H1 (cell line): ENCODE measurements at regions not wholly inside any gene's neighbourhood (a gene's known extent, or its start where the extent isn't known, plus 50 kb on each side); places are given as distances from the start of the nearest gene placed in this dataset.

Experiments used
- ATF2 ChIP-seq: IDR thresholded peaks from 2 replicates; pipeline ENCODE4 v1.6.1; 2012; ENCODE audit warnings: low read length, inconsistent platforms
- CBX5 ChIP-seq: fragments of 300-800, 300-1000 bp; sonication (generic); IDR thresholded peaks from 2 replicates; pipeline ENCODE4 v1.7.1; 2016; ENCODE audit warnings: antibody characterized with exemption, low read length, low read depth
- CHD7 ChIP-seq: fragments of 300-600 bp; sonication (generic); IDR thresholded peaks from 2 replicates; pipeline ENCODE4 v1.7.1; 2012; ENCODE audit warnings: low read length, moderate library complexity, mild to moderate bottlenecking, inconsistent platforms; ENCODE audit not compliant: insufficient replicate concordance
- EP300 ChIP-seq, 2 experiments: IDR thresholded peaks; 1 replicate in 1 of 2; 2 replicates in 1 of 2; pipeline ENCODE4 v1.6.1; 2011 to 2012; ENCODE audit warnings: low read depth in 2 of 2, low read length in 2 of 2, mild to moderate bottlenecking in 2 of 2, borderline replicate concordance in 1 of 2, inconsistent platforms in 1 of 2, moderate library complexity in 1 of 2
- EZH2 ChIP-seq: fragments of 200-600 bp; sonication (generic); IDR thresholded peaks from 2 replicates; pipeline ENCODE4 v1.7.1; 2012; ENCODE audit warnings: low read depth, mild to moderate bottlenecking, moderate library complexity, low read length, inconsistent platforms; ENCODE audit not compliant: severe bottlenecking
- GABPA ChIP-seq: IDR thresholded peaks from 2 replicates; pipeline ENCODE4 v1.6.1; 2011; ENCODE audit warnings: mild to moderate bottlenecking, low read length, moderate library complexity, borderline replicate concordance; ENCODE audit not compliant: insufficient read depth
- JUN ChIP-seq: IDR thresholded peaks from 2 replicates; pipeline ENCODE4 v1.6.1; 2011; ENCODE audit warnings: low read depth, mild to moderate bottlenecking, improper control_type of control experiment, low read length
- NRF1 ChIP-seq: IDR thresholded peaks from 2 replicates; pipeline ENCODE4 v1.6.1; 2011; ENCODE audit warnings: mild to moderate bottlenecking, low read depth, low read length, improper control_type of control experiment
- POLR2A ChIP-seq, 2 experiments: IDR thresholded peaks; 1 replicate in 1 of 2; 2 replicates in 1 of 2; pipeline ENCODE4 v1.6.1; 2011; ENCODE audit warnings: low read depth in 2 of 2, low read length in 2 of 2, mild to moderate bottlenecking in 2 of 2; ENCODE audit errors: control extremely low read depth in 1 of 2
- POU5F1 ChIP-seq: IDR thresholded peaks from 2 replicates; pipeline ENCODE4 v1.6.1; 2011; ENCODE audit warnings: low read depth, mild to moderate bottlenecking, low read length, moderate library complexity
- SP1 ChIP-seq: IDR thresholded peaks from 2 replicates; pipeline ENCODE4 v1.6.1; 2011; ENCODE audit warnings: low read depth, low read length
- TCF12 ChIP-seq: IDR thresholded peaks from 2 replicates; pipeline ENCODE4 v1.6.1; 2011; ENCODE audit warnings: low read depth, mild to moderate bottlenecking, low read length
- ZNF274 ChIP-seq: IDR thresholded peaks from 2 replicates; pipeline ENCODE4 v1.7.0; 2012; ENCODE audit warnings: low read length, borderline replicate concordance; ENCODE audit errors: extremely low read depth
- TF ChIP-seq, protein P1 (sequence below), 3 experiments: IDR thresholded peaks; 1 replicate in 2 of 3; 2 replicates in 1 of 3; pipeline versions ENCODE4 v1.5.1 to v1.6.1; 2011; ENCODE audit warnings: low read length in 3 of 3, mild to moderate bottlenecking in 3 of 3, inconsistent platforms in 2 of 3, low read depth in 1 of 3, moderate library complexity in 1 of 3; ENCODE audit not compliant: insufficient read depth in 1 of 3; ENCODE audit errors: control extremely low read depth in 1 of 3

GRCh38 chr6:85348643-85349042, 101.2 kb upstream of the NT5E start:
- TF ChIP-seq CBX5 (no peak), GABPA (no peak), ATF2 (no peak), POU5F1 (no peak), NRF1 (no peak), POLR2A (IDR thresholded peaks at IDR 0.05; ENCODE audit: control extremely low read depth in 1 of 2, low read depth in 2 of 2, low read length in 2 of 2) (no peak), TCF12 (no peak), ZNF274 (no peak), JUN (no peak), CHD7 (no peak), EP300 (IDR thresholded peaks at IDR 0.05; ENCODE audit: borderline replicate concordance in 1 of 2, low read depth in 2 of 2, low read length in 2 of 2) (no peak), EZH2 (no peak), SP1 (no peak)
- TF ChIP-seq, protein P1, sequence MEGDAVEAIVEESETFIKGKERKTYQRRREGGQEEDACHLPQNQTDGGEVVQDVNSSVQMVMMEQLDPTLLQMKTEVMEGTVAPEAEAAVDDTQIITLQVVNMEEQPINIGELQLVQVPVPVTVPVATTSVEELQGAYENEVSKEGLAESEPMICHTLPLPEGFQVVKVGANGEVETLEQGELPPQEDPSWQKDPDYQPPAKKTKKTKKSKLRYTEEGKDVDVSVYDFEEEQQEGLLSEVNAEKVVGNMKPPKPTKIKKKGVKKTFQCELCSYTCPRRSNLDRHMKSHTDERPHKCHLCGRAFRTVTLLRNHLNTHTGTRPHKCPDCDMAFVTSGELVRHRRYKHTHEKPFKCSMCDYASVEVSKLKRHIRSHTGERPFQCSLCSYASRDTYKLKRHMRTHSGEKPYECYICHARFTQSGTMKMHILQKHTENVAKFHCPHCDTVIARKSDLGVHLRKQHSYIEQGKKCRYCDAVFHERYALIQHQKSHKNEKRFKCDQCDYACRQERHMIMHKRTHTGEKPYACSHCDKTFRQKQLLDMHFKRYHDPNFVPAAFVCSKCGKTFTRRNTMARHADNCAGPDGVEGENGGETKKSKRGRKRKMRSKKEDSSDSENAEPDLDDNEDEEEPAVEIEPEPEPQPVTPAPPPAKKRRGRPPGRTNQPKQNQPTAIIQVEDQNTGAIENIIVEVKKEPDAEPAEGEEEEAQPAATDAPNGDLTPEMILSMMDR (IDR thresholded peaks at IDR 0.05; ENCODE audit: control extremely low read depth in 1 of 3, insufficient read depth in 1 of 3, low read depth in 1 of 3, low read length in 3 of 3), result peak; percentile 56 to 79 (median 60)
